HG03097 (cell line): ENCODE measurements at regions not wholly inside any gene's neighbourhood (a gene's known extent, or its start where the extent isn't known, plus 50 kb on each side); places are given as distances from the start of the nearest gene placed in this dataset.

ENCODE experiments used
- ATAC-seq: cut with Tn5 transposase; IDR thresholded peaks from one replicate; pipeline ENCODE4 v1.9.1; 2021; ENCODE audit not compliant: unreplicated experiment, low FRiP score

- ATAC-seq = no peak
Measured at GRCh38 chr6:88266126-88266525, 100.0 kb upstream of the CNR1 start.

- no peak for ATAC-seq
Measured at GRCh38 chr6:88263591-88263990, 97.4 kb upstream of the CNR1 start.

GRCh38 chr6:88262332-88262731 lies 96.2 kb upstream of the CNR1 start:
- no peak for ATAC-seq

DNA sequence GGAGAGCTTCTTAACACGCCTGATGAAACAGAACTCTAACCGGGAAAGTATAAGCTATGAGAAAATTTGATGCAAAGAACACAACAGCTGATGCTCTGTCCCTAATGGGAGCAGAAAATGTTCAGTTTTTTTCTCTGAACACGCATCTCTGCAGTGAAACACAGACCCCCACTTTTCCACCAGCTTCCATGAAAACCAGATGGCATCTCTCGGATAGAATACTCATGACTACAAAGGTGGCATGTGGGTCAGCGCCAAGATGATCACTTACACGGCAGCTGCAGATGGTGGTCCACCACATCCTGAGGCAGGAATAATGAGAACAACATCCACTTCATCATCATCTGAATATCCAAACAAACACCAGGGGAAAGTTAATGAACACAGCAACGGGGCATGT lies 85.2 kb upstream of the CNR1 start:
- ATAC-seq = no peak

DNA sequence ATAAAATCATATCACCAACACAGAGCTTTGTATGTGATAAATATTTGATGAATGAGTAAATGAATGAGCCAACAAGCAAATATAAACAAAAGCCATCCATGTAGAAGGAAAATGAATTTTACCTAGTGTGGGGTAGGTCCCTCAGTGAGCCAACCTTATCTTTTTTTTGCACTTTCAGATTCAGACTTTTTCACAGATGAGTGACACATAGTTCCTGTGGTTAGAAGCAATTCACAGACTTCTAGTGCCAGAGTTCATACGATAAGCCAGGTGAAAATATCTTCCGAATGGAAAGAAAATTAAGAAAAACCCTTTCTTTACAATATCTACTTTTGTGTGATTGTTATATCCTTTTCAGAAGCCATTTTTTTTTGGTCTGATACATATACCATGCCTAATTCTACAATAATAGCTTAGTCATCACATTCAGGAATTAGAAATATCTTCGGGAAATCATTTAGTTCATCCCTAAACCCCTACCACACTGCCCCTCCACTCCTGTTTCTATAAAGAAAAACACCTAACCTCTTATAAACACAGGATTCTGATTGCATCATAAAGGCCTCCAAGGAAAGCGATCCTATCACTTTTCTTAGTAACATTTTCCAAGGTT lies 82.7 kb upstream of the CNR1 start:
- no peak for ATAC-seq

DNA sequence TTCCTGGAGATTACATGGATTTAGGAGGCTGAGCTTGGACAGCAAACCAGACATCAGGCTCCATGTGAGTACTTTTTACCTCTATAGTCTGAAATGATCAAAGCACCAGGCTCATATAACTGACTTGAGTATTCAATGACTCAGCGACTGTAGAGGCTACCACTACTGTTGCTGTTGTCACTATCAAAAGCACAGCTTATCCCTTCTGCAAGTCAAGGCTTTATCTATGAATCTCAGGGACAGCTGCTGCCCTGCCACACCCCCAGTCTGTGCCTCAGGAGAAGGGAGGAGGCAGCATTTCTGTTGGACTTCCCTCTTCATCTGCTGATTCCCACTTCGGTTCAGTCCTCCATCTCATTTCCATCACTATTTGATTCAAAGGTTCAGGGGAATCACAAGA lies 80.5 kb upstream of the CNR1 start:
- no peak for ATAC-seq

GRCh38 chr6:88244721-88245120 lies 78.6 kb upstream of the CNR1 start:
- no peak for ATAC-seq

DNA sequence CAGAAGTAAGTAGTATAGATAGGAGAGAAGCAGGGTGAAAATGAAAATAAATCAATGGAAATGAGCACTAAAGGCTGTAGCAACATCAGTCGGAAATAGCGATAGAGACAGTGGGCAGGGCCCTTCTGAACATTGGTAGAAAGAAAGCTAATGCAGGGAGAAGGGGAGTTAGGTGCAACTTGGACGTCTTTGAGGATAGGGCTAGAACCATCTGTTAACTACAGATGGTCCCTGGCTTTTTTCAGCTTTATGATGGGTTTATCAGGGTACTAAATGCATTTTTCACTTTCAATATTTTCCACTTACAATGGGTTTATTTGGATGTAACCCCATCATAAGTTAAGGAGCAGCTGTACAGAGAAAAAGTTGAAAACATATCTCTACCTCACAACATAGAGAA lies 72.8 kb upstream of the CNR1 start:
- no peak for ATAC-seq

GRCh38 chr6:88238065-88238464 lies 71.9 kb upstream of the CNR1 start:
- no peak for ATAC-seq

DNA sequence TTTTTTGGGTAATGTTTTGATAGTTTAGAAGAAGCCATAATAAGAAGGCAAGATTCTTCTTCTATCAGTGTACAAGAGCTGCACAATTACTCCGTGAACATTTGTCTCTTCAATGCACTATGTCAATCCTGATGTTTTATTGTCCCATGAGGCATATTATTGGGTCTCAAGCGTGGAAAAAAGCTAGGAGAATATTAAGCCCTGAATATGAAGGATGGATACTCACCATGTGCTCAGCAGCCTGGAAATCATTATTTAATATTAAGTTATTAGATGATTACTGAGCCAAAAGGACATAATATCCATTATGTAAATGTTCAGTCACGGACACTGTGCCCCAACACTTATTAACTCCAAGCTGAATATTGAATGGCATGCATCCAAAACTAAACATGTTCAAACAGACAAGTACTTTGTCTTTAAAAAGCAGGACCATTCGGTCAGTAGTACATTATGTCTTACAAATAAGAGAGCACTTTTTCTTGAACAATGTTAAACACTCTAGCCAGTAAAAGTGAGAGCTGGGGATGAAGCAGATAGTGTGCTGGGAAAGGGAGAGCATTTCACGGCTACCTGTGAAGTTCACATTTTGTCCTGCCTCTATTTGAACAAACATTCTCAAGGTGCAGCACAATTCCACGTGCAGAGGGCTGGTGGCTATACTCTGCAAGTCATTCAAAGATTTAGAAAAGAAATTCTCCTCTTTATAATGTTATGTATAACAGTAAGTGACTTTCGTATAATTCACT lies 70.6 kb upstream of the CNR1 start:
- no peak for ATAC-seq

GRCh38 chr6:88232753-88233152 lies 66.6 kb upstream of the CNR1 start:
- ATAC-seq = no peak

- ATAC-seq = no peak
Measured at GRCh38 chr6:88223298-88223697, 57.2 kb upstream of the CNR1 start.

GRCh38 chr6:88220493-88220892 lies 54.3 kb upstream of the CNR1 start:
- no peak for ATAC-seq

DNA sequence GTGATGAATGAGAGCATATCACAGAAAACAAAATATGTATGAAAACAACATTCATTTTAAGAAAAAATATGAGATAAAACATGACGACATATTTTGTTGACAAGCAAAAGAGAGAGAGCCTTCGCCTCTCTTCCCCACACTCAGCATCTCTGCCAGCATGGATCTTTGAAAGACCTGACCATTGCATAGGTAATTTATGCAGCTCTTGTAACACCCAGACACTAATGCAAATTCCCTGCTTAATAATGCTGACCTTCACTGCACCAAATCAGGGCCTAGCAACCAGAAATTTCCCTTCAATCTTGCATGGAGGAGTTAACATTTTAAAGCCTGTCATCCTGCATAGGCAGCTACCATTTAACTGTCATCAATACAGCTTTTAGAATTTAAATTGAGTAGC lies 50.0 kb upstream of the CNR1 start:
- ATAC-seq = no peak
